Tibial artery (tissue), 4 donors: ENCODE measurements at regions not wholly inside any gene's neighbourhood (a gene's known extent, or its start where the extent isn't known, plus 50 kb on each side); places are given as distances from the start of the nearest gene placed in this dataset.
"Not testable (repeated sequence)": the region's sequence is repeated elsewhere in the genome, so short reads cannot be mapped to it uniquely, and the experiment has no call there.

Source experiments
- DNase-seq, 2 donors: peaks; one replicate each; pipeline ENCODE4 v3.0.0-alpha.2; 2019
- H3K27ac ChIP-seq, 2 donors: fragments of 200-600 bp; sonication (generic) in 1 of 2; 1 replicate in 1 of 2; 2 replicates in 1 of 2; pipeline ENCODE4 v1.5.1; 2018 to 2019; ENCODE audit warnings: mild to moderate bottlenecking in 1 of 2
- H3K27me3 ChIP-seq, 2 donors: fragments of 200-600 bp; sonication (generic) in 1 of 2; one replicate each; pipeline versions ENCODE4 v1.5.1 to v1.6.0; 2016 to 2019
- H3K36me3 ChIP-seq, 3 donors: fragments of 200-600 bp; sonication (generic) in 2 of 3; one replicate each; pipeline ENCODE4 v1.5.1; 2016 to 2019; ENCODE audit warnings: mild to moderate bottlenecking in 2 of 3
- H3K4me1 ChIP-seq, 4 donors: fragments of 200-600 bp; sonication (generic) in 2 of 4; 1 replicate in 3 of 4; 2 replicates in 1 of 4; pipeline ENCODE4 v1.5.1; 2016 to 2019
- H3K4me3 ChIP-seq, 2 donors: fragments of 200-600 bp; sonication (generic) in 1 of 2; 1 replicate in 1 of 2; 2 replicates in 1 of 2; pipeline ENCODE4 v1.5.1; 2018 to 2019; ENCODE audit warnings: mild to moderate bottlenecking in 2 of 2
- H3K9me3 ChIP-seq, 3 donors: fragments of 200-600 bp; sonication (generic) in 1 of 3; one replicate each; pipeline ENCODE4 v1.5.1; 2016 to 2019
- CTCF ChIP-seq, 2 experiments: fragments of 200-600 bp in 1 of 2; fragments of 450-650 bp in 1 of 2; IDR thresholded peaks; one replicate each; pipeline ENCODE4 v1.5.1; 2017 to 2019; ENCODE audit warnings: antibody characterized with exemption in 2 of 2, mild to moderate bottlenecking in 1 of 2, moderate library complexity in 1 of 2
- intact Hi-C: fragments of 100-400 bp; cut with DNase I; formaldehyde crosslinking; loops from one replicate; pipeline ENCODE4 v1.15.0; 2023; ENCODE audit warnings: low total_unique reads

- no peak overlapping the region for H3K4me3 ChIP-seq
- DNase-seq: no peak
- no peak overlapping the region for H3K27ac ChIP-seq
- no peaks in the 10 kb centered on the region for H3K4me1 ChIP-seq
- H3K36me3 ChIP-seq: no peaks in the 10 kb centered on the region
- no peaks in the 10 kb centered on the region for H3K9me3 ChIP-seq
- H3K27me3 ChIP-seq: no peaks in the 10 kb centered on the region
- intact Hi-C loops: no loop called here
- TF ChIP-seq CTCF (IDR thresholded peaks at IDR 0.05): no peak
Measured at GRCh38 chr4:64903986-64904385, 494.7 kb upstream of the TECRL start.

- TF ChIP-seq CTCF (IDR thresholded peaks at IDR 0.05): no peak
- intact Hi-C loops: no loop called here
- H3K4me1 ChIP-seq: no peaks in the 10 kb centered on the region
- no peaks in the 10 kb centered on the region for H3K27me3 ChIP-seq
- no peaks in the 10 kb centered on the region for H3K9me3 ChIP-seq
- H3K36me3 ChIP-seq: no peaks in the 10 kb centered on the region
- no peak for DNase-seq
- no peak overlapping the region for H3K27ac ChIP-seq
- no peak overlapping the region for H3K4me3 ChIP-seq
Measured at GRCh38 chr4:64899563-64899962, 490.3 kb upstream of the TECRL start.

GRCh38 chr4:64899030-64899429, 489.8 kb upstream of the TECRL start:
- intact Hi-C loops, H3K36me3 ChIP-seq, H3K4me3 ChIP-seq, H3K9me3 ChIP-seq, H3K27ac ChIP-seq, H3K27me3 ChIP-seq, H3K4me1 ChIP-seq, DNase-seq: not testable (repeated sequence)

GRCh38 chr4:64897683-64898082, 488.4 kb upstream of the TECRL start:
- no peak overlapping the region for H3K4me3 ChIP-seq
- H3K27ac ChIP-seq: no peak overlapping the region
- H3K9me3 ChIP-seq: no peaks in the 10 kb centered on the region
- no peak for DNase-seq
- no peaks in the 10 kb centered on the region for H3K4me1 ChIP-seq
- H3K27me3 ChIP-seq: no peaks in the 10 kb centered on the region
- H3K36me3 ChIP-seq: no peaks in the 10 kb centered on the region
- intact Hi-C loops: no loop called here
- TF ChIP-seq CTCF (IDR thresholded peaks at IDR 0.05): no peak

GRCh38 chr4:64895031-64895430, 485.8 kb upstream of the TECRL start:
- DNase-seq: no peak
- no peaks in the 10 kb centered on the region for H3K4me1 ChIP-seq
- no peaks in the 10 kb centered on the region for H3K9me3 ChIP-seq
- H3K4me3 ChIP-seq: no peak overlapping the region
- no peak for TF ChIP-seq CTCF (IDR thresholded peaks at IDR 0.05)
- intact Hi-C loops: no loop called here
- H3K27ac ChIP-seq: no peak overlapping the region
- H3K36me3 ChIP-seq: no peaks in the 10 kb centered on the region
- H3K27me3 ChIP-seq: no peaks in the 10 kb centered on the region

GRCh38 chr4:64893205-64893604, 484.0 kb upstream of the TECRL start:
- Histone ChIP-seq H3K4me1 (no peaks in the 10 kb centered on the region), H3K27me3 (no peaks in the 10 kb centered on the region), H3K27ac (no peak overlapping the region), H3K9me3 (no peaks in the 10 kb centered on the region), H3K4me3 (no peak overlapping the region), H3K36me3 (no peaks in the 10 kb centered on the region)
- intact Hi-C loops: no loop called here
- TF ChIP-seq CTCF (IDR thresholded peaks at IDR 0.05): no peak
- DNase-seq: no peak
